OCI-LY1 (cell line): ENCODE measurements at regions not wholly inside any gene's neighbourhood (a gene's known extent, or its start where the extent isn't known, plus 50 kb on each side); places are given as distances from the start of the nearest gene placed in this dataset.

ENCODE experiments used
- H2AFZ ChIP-seq: fragments of 200-600 bp; sonication (generic), shearing (Covaris generic); 2 replicates; pipeline ENCODE4 v1.6.0; 2014; ENCODE audit warnings: antibody characterized with exemption, mild to moderate bottlenecking, low read length
- H3F3A ChIP-seq: fragments of 200-600 bp; sonication (generic), shearing (Covaris generic); 2 replicates; pipeline ENCODE4 v1.6.0; 2014; ENCODE audit warnings: mild to moderate bottlenecking, antibody characterized with exemption, low read length, moderate library complexity; ENCODE audit not compliant: insufficient read depth
- H3K27ac ChIP-seq: fragments of 200-600 bp; sonication (generic); 2 replicates; pipeline ENCODE4 v1.5.1; 2014; ENCODE audit warnings: low read length, mixed run types, mild to moderate bottlenecking, low read depth; ENCODE audit not compliant: poor library complexity, severe bottlenecking
- H3K27me3 ChIP-seq: fragments of 200-600 bp; sonication (generic); 2 replicates; pipeline ENCODE4 v1.6.0; 2014; ENCODE audit warnings: antibody characterized with exemption, mild to moderate bottlenecking, low read length, moderate library complexity; ENCODE audit not compliant: insufficient read depth
- H3K36me3 ChIP-seq: fragments of 200-600 bp; sonication (generic); 2 replicates; pipeline ENCODE4 v1.6.1; 2014; ENCODE audit warnings: mild to moderate bottlenecking, antibody characterized with exemption, low read length, moderate library complexity, mixed read lengths; ENCODE audit not compliant: insufficient read depth
- H3K4me1 ChIP-seq: fragments of 200-600 bp; sonication (generic); 2 replicates; pipeline ENCODE4 v1.5.1; 2014; ENCODE audit warnings: mild to moderate bottlenecking, low read length, moderate library complexity; ENCODE audit not compliant: insufficient read depth, severe bottlenecking
- H3K4me2 ChIP-seq: fragments of 200-600 bp; sonication (generic), shearing (Covaris generic); 2 replicates; pipeline ENCODE4 v1.6.1; 2014; ENCODE audit warnings: low read length
- H3K4me3 ChIP-seq: fragments of 200-600 bp; sonication (generic); 2 replicates; pipeline ENCODE4 v1.5.1; 2014; ENCODE audit warnings: low read length, low read depth, mild to moderate bottlenecking, mixed read lengths; ENCODE audit not compliant: poor library complexity, severe bottlenecking
- H3K79me2 ChIP-seq: fragments of 200-600 bp; shearing (Covaris generic); 2 replicates; pipeline ENCODE4 v1.6.1; 2016; ENCODE audit warnings: mixed run types, low read length, mixed read lengths; ENCODE audit not compliant: insufficient read depth
- H3K9ac ChIP-seq: fragments of 200-600 bp; sonication (generic), shearing (Covaris generic); 2 replicates; pipeline ENCODE4 v1.6.1; 2014; ENCODE audit warnings: mild to moderate bottlenecking, low read length, mixed read lengths
- H3K9me2 ChIP-seq: fragments of 200-600 bp; sonication (generic), shearing (Covaris generic); 2 replicates; pipeline ENCODE4 v1.6.1; 2014; ENCODE audit warnings: low read depth, mild to moderate bottlenecking, low read length, mixed read lengths
- H3K9me3 ChIP-seq: fragments of 200-600 bp; shearing (Covaris generic); 2 replicates; pipeline ENCODE4 v1.6.1; 2014; ENCODE audit warnings: low read length, mixed read lengths
- H4K20me1 ChIP-seq: fragments of 200-600 bp; sonication (generic), shearing (Covaris generic); 2 replicates; pipeline ENCODE4 v1.6.0; 2016; ENCODE audit warnings: mild to moderate bottlenecking, low read length; ENCODE audit not compliant: insufficient read depth
- CTCF ChIP-seq: fragments of 200-600 bp; sonication (generic), shearing (Covaris generic); IDR thresholded peaks from 2 replicates; pipeline ENCODE4 v1.5.1; 2017; ENCODE audit warnings: mild to moderate bottlenecking, antibody characterized with exemption, low read length, moderate library complexity, mixed read lengths
- EZH2 ChIP-seq: fragments of 200-600 bp; sonication (generic), shearing (Covaris generic); IDR thresholded peaks from 2 replicates; pipeline ENCODE4 v1.8.0; 2017; ENCODE audit warnings: borderline replicate concordance, mixed run types, mild to moderate bottlenecking, antibody characterized with exemption, low read length, moderate library complexity, mixed read lengths

- no peaks in the 10 kb centered on the region for H3K36me3 ChIP-seq
- no peaks in the 10 kb centered on the region for H4K20me1 ChIP-seq
- no peaks in the 10 kb centered on the region for H3F3A ChIP-seq
- no peaks in the 10 kb centered on the region for H3K9me3 ChIP-seq
- no peak overlapping the region for H3K9ac ChIP-seq
- no peaks in the 10 kb centered on the region for H3K27me3 ChIP-seq
- H2AFZ ChIP-seq, result no peak overlapping the region
- no peak overlapping the region for H3K27ac ChIP-seq
- no peak overlapping the region for H3K4me3 ChIP-seq
- no peaks in the 10 kb centered on the region for H3K4me1 ChIP-seq
- H3K4me2 ChIP-seq, result no peak overlapping the region
- H3K9me2 ChIP-seq, result no peaks in the 10 kb centered on the region
- TF ChIP-seq EZH2 (no peak), CTCF (no peak)
- H3K79me2 ChIP-seq, result no peaks in the 10 kb centered on the region
Measured at GRCh38 chr5:116740771-116741170, 166.1 kb upstream of the SEMA6A start.

GRCh38 chr5:116739571-116739970 is 164.9 kb upstream of the SEMA6A start:
- TF ChIP-seq EZH2 (no peak), CTCF (no peak)
- H3K79me2 ChIP-seq, result no peaks in the 10 kb centered on the region
- H3K4me1 ChIP-seq, result no peaks in the 10 kb centered on the region
- no peak overlapping the region for H3K4me2 ChIP-seq
- no peaks in the 10 kb centered on the region for H3K36me3 ChIP-seq
- H3K27ac ChIP-seq, result no peak overlapping the region
- no peak overlapping the region for H3K9ac ChIP-seq
- H4K20me1 ChIP-seq, result no peaks in the 10 kb centered on the region
- no peak overlapping the region for H3K4me3 ChIP-seq
- H3F3A ChIP-seq, result no peaks in the 10 kb centered on the region
- H3K27me3 ChIP-seq, result no peaks in the 10 kb centered on the region
- no peak overlapping the region for H2AFZ ChIP-seq
- no peaks in the 10 kb centered on the region for H3K9me3 ChIP-seq
- no peaks in the 10 kb centered on the region for H3K9me2 ChIP-seq

- no peaks in the 10 kb centered on the region for H3K4me1 ChIP-seq
- H3K9ac ChIP-seq, result no peak overlapping the region
- TF ChIP-seq EZH2, result no peak
- TF ChIP-seq CTCF, result no peak
- H3K4me2 ChIP-seq, result no peak overlapping the region
- H2AFZ ChIP-seq, result no peak overlapping the region
- no peaks in the 10 kb centered on the region for H3K79me2 ChIP-seq
- H3K27me3 ChIP-seq, result no peaks in the 10 kb centered on the region
- no peaks in the 10 kb centered on the region for H3K36me3 ChIP-seq
- no peaks in the 10 kb centered on the region for H3K9me2 ChIP-seq
- H3K9me3 ChIP-seq, result no peaks in the 10 kb centered on the region
- H3F3A ChIP-seq, result no peaks in the 10 kb centered on the region
- no peak overlapping the region for H3K4me3 ChIP-seq
- H3K27ac ChIP-seq, result no peak overlapping the region
- H4K20me1 ChIP-seq, result no peaks in the 10 kb centered on the region
Measured at GRCh38 chr5:116738615-116739261, 164.1 kb upstream of the SEMA6A start.
